ENCODE measurements at regions not wholly inside any gene's neighbourhood (a gene's known extent, or its start where the extent isn't known, plus 50 kb on each side); places are given as distances from the start of the nearest gene placed in this dataset.

- TF ChIP-seq ZFP36 (IDR thresholded peaks at IDR 0.05; ENCODE audit: borderline replicate concordance, partially characterized antibody) (no peak), MAX (IDR thresholded peaks at IDR 0.05) (no peak), POLR2A (IDR thresholded peaks at IDR 0.05; ENCODE audit: low read length) (no peak), CTCF (IDR thresholded peaks at IDR 0.05) (no peak), EHF (CRISPR knock-in tag; IDR thresholded peaks at IDR 0.05) (no peak)
Observed at GRCh38 chr7:156073366-156074052, 261.2 kb upstream of the SHH start.
